Epithelial cell of esophagus (primary cell): ENCODE measurements at regions not wholly inside any gene's neighbourhood (a gene's known extent, or its start where the extent isn't known, plus 50 kb on each side); places are given as distances from the start of the nearest gene placed in this dataset.

Experiments
- DNase-seq: peaks from one replicate; pipeline ENCODE4 v3.0.0; 2010; ENCODE audit warnings: low read depth
- H3K4me3 ChIP-seq: 2 replicates; pipeline ENCODE4 v1.5.1; 2011; ENCODE audit warnings: mild to moderate bottlenecking, low read length, control low read depth
- TF ChIP-seq, protein P1 (sequence below): IDR thresholded peaks from 2 replicates; pipeline ENCODE4 v1.5.1; 2011; ENCODE audit warnings: low read depth, mild to moderate bottlenecking, low read length, control low read depth, inconsistent platforms; ENCODE audit not compliant: insufficient read depth; ENCODE audit errors: missing control alignments

DNA sequence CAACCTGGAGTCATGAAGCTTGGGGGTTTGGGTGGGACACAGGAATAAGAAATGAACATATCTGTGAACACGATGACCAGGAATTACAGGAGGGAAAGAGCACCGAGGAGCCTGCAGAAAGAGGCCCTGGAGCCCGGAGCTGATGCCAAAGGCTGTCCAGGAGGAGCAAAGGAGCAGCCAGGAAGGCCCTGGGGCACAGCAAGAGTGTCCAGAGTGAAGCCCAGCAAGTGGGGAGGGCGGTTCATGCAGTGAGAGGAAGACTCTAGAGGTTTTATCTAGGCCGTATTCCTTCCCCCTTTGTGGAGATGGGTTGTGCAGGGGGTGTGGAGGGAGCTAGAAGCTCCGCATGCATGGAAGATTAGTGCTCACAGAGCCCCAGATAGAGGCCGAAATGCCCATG lies 318.4 kb downstream of the GADD45G start:
- H3K4me3 ChIP-seq: no peak overlapping the region
- TF ChIP-seq, protein P1, sequence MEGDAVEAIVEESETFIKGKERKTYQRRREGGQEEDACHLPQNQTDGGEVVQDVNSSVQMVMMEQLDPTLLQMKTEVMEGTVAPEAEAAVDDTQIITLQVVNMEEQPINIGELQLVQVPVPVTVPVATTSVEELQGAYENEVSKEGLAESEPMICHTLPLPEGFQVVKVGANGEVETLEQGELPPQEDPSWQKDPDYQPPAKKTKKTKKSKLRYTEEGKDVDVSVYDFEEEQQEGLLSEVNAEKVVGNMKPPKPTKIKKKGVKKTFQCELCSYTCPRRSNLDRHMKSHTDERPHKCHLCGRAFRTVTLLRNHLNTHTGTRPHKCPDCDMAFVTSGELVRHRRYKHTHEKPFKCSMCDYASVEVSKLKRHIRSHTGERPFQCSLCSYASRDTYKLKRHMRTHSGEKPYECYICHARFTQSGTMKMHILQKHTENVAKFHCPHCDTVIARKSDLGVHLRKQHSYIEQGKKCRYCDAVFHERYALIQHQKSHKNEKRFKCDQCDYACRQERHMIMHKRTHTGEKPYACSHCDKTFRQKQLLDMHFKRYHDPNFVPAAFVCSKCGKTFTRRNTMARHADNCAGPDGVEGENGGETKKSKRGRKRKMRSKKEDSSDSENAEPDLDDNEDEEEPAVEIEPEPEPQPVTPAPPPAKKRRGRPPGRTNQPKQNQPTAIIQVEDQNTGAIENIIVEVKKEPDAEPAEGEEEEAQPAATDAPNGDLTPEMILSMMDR: no peak
- DNase-seq: no peak

DNA sequence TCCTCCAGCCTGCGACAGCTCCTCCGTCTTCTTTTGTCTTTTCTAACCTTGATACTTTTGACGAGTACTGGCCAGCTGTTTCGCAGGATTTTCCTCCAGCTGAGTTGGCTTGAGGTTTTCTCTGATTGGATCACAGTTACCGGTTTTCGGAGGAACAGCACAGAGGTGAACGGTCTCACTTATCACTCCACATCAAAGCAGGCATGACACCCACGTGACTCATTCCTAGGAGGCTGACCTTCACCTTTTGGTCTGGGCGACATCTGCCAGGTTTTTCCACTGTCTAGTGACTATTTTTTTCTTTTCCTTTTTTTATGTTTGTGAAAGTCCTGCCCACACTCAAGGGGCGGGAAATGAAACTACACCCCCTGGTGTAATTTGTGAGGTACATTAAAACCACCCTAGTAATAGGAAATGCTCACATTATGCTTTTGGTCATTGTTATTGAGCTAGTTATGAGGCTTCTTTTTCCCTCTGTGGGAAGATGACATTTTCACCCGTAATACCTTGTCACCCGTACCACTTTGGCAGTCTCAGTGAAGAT lies 319.2 kb downstream of the GADD45G start:
- no peak for DNase-seq
- TF ChIP-seq, protein P1: no peak
- H3K4me3 ChIP-seq: no peak overlapping the region

DNA sequence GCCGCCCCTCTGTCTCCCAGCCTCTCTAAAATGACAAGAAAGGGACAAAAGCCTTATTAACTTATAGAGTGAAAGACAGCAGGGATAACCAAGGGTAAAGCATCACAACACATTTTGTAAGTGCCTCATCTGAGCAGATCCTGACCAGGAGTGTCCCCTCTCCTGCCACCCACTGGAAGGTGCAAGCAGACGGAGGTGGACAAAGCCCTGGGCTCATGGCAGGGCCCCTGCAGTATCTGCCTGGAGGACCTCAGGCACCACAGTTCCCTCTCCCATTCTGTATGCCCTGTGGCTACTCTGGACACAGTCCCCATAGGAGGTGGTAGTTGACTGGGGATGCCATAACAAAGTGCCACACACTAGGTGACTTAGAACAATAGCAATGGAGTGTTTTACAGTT lies 319.8 kb downstream of the GADD45G start:
- TF ChIP-seq, protein P1: no peak
- no peak overlapping the region for H3K4me3 ChIP-seq
- DNase-seq: no peak

DNA sequence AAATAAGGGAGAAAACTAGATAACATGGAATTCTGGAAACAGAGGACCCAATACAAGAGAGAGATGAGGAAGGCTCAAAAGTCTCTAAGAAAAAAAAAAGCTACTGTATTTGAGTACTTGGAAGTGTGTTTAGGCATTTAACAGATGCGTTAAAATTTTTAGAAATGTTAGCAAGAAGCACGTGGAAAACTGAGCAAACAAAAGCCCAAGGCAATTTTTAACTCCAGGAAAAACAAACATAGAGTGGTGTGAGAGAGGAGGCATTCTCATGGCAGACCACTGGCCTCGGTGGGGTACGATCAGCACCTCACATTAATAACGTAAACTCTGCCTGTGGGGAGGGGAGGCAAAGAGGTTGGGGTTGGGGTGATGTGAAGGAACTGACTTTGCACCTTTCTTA lies 321.4 kb downstream of the GADD45G start:
- TF ChIP-seq, protein P1: no peak
- no peak for DNase-seq
- H3K4me3 ChIP-seq: no peak overlapping the region

DNA sequence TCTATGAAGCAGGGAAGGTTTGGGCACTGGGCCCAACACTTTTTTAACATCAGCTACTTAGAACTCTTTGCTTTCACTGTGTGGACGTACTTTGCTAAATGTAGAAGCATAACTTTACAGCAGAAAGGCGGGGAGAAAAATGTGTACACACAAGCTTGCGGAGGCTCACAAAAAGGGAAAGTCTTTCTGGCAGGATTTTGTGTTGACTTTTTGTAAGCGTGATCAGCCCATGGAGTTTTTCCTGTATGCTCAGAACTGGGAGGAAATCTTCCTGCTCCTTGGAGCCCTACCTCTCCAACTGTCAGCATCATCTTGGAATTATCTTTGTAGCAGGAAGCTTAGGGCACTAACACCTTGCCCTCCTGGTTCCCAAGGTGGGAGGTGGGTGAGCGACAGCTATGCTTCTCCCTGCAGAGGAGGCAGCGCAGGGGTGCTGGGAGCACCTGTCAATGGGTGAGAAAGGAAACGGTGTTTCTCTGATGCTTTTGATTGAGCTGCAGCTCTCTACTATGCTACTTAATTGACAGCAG lies 321.9 kb downstream of the GADD45G start:
- H3K4me3 ChIP-seq: no peak overlapping the region
- no peak for DNase-seq
- TF ChIP-seq, protein P1: no peak

DNA sequence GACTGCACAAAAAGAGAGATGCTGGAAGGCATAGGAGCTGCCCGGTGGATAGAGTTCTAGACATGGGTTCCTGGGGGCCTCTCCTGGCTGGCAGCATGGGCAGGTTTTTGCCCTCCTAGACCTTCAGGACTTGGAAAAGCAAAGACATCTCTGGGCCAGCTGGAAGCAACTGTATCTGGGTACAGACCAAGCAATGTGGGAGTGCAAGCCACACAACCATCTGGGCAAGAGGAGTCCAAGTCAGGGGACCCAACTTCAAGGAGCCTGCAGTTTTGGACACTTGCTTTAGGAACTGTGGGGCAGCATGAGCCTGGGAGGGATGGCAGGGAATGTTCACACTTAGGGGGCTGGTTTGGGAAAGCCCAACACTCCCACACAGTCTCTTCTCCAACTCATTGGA lies 323.3 kb downstream of the GADD45G start:
- no peak for DNase-seq
- TF ChIP-seq, protein P1: no peak
- H3K4me3 ChIP-seq: no peak overlapping the region

DNA sequence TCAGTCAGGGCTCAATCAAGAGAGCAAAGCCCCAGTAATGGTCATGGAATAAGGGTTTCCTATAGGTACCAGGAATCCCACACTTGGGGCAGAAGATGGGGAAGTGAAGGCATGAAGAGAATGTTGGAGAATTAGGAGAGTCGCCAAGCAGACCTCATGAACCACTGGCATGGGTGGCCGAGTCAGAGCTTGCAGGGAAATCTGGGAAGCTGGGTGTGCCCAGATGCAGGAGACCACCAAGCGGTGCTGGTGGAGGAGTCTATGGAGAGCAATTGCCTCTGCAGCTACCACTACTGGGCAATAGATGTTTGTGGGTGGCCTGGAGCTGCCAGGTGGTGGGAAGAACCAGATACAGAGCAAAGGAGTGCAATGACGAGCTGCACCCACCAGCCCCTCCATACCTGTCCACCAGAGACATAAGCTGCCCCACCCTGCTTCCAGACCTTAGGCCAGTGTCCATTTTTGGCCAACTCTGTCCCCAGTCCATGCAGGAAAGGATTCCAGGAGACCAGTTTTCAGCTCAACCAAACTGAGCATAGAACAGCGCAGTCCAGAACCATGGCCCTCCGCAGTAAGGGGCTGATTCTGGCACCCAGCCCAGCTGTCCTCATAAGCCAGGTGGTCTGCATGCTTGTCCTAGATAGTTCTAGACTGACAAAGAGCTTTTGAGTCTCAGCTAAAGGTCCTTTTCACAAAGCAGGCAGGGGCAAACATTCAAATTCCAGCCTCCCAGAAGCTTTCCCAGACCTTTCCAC lies 323.9 kb downstream of the GADD45G start:
- TF ChIP-seq, protein P1: no peak
- no peak for DNase-seq
- no peak overlapping the region for H3K4me3 ChIP-seq
